ENCODE measurements at regions not wholly inside any gene's neighbourhood (a gene's known extent, or its start where the extent isn't known, plus 50 kb on each side); places are given as distances from the start of the nearest gene placed in this dataset.

DNA sequence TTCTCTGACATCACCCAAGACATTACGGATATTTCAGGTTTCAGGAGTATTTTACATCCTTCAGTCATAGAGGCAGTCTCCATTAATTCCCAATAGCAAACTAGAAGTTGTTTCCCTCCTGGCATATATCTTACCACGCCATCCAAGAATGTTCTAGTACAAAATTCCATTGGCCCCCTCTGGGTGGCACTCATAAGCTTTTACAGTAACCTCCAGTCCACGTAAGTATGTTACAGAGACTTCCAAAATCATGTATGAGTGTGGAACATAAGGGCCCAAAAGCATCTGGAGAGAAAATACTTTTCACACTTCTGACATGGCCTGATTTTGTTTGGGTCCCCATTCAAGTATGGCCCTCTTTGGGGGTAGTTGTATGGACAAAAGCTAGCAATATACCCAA is 58.1 kb upstream of the DHRS4 start:
- TF ChIP-seq POLR2AphosphoS5 (IDR thresholded peaks at IDR 0.05; ENCODE audit: low read depth, low read length) = no peak
- TF ChIP-seq POLR2A (IDR thresholded peaks at IDR 0.05; ENCODE audit: low read depth, low read length) = no peak
- no peak for TF ChIP-seq SPI1 (IDR thresholded peaks at IDR 0.05; ENCODE audit: low read depth, low read length)
